ENCODE measurements at regions not wholly inside any gene's neighbourhood (a gene's known extent, or its start where the extent isn't known, plus 50 kb on each side); places are given as distances from the start of the nearest gene placed in this dataset.

DNA sequence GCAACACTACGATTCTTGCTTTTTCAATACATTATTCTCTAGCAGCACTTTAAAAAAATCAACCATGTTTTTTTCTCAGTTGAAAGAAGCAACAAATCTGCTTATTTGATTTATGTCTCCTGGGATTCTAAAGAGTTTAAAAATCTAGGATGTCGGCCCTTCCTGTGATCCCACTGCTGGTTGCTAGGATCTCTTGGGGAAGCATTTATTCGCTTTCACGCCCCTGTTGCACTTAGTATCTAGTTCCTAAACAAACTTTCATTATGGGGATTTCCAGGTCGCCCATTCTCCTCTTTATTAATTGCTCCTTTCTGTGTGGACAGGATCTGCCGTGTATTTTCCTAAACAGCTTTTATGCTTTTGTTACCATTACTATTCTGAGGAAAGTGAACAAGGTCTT is 313.5 kb downstream of the AGTPBP1 start:
- no peak for TF ChIP-seq POLR2A (IDR thresholded peaks at IDR 0.05)
- Histone ChIP-seq H3K4me3 (no peak overlapping the region), H3K9me3 (no peaks in the 10 kb centered on the region), H3K4me1 (peaks cover 0 to 7% (median 0%) of the 10 kb centered on the region in 6 donors), H3K27me3 (replicated peaks in 1 of 7) (peaks cover 0 to 26% (median 0%) of the 10 kb centered on the region in 7 donors), H3K36me3 (no peaks in the 10 kb centered on the region), H3K27ac (no peak overlapping the region)
- DNase-seq, result no peak
- intact Hi-C loops (cut with DNase I; ENCODE audit: low total_unique reads), result no loop called here
- 85 to 91% (median 87%) methylated on average over 6 of the region's 6 CpGs for WGBS, 5 donors

- Histone ChIP-seq H3K9me3 (peaks cover 0 to under 1% (median 0%) of the 10 kb centered on the region in 8 donors), H3K27ac (no peak overlapping the region), H3K4me3 (no peak overlapping the region), H3K36me3 (no peaks in the 10 kb centered on the region), H3K4me1 (peaks cover 0 to 7% (median 0%) of the 10 kb centered on the region in 6 donors), H3K27me3 (replicated peaks in 1 of 7) (peaks cover 0 to 26% (median 0%) of the 10 kb centered on the region in 7 donors)
- TF ChIP-seq POLR2A (IDR thresholded peaks at IDR 0.05), result no peak
- 82 to 92% (median 90%) methylated on average over 8 of the region's 8 CpGs for WGBS, 5 donors
- DNase-seq, result no peak
- intact Hi-C loops (cut with DNase I; ENCODE audit: low total_unique reads), result no loop called here
Measured at GRCh38 chr9:85427772-85428171, 314.0 kb downstream of the AGTPBP1 start.

- Histone ChIP-seq H3K27ac (no peak overlapping the region), H3K4me3 (no peak overlapping the region), H3K27me3 (replicated peaks in 1 of 7) (peaks cover 0 to 22% (median 0%) of the 10 kb centered on the region in 7 donors), H3K4me1 (peaks cover 0 to 7% (median 0%) of the 10 kb centered on the region in 6 donors), H3K9me3 (peaks cover 0 to 4% (median 0%) of the 10 kb centered on the region in 8 donors), H3K36me3 (no peaks in the 10 kb centered on the region)
- TF ChIP-seq POLR2A (IDR thresholded peaks at IDR 0.05) (no peak), POLR2AphosphoS5 (IDR thresholded peaks at IDR 0.05) (no peak)
- TF ChIP-seq, protein P1, sequence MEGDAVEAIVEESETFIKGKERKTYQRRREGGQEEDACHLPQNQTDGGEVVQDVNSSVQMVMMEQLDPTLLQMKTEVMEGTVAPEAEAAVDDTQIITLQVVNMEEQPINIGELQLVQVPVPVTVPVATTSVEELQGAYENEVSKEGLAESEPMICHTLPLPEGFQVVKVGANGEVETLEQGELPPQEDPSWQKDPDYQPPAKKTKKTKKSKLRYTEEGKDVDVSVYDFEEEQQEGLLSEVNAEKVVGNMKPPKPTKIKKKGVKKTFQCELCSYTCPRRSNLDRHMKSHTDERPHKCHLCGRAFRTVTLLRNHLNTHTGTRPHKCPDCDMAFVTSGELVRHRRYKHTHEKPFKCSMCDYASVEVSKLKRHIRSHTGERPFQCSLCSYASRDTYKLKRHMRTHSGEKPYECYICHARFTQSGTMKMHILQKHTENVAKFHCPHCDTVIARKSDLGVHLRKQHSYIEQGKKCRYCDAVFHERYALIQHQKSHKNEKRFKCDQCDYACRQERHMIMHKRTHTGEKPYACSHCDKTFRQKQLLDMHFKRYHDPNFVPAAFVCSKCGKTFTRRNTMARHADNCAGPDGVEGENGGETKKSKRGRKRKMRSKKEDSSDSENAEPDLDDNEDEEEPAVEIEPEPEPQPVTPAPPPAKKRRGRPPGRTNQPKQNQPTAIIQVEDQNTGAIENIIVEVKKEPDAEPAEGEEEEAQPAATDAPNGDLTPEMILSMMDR (IDR thresholded peaks at IDR 0.05 in 8 of 11, conservative IDR thresholded peaks at IDR 0.05 in 3 of 11), result peak; percentile 10 to 63 (median 47)
- no peak for DNase-seq
- intact Hi-C loops (cut with DNase I; ENCODE audit: low total_unique reads), result no loop called here
- WGBS, 5 donors, result 12 to 13% (median 13%) methylated on average over 14 to 15 of the region's 15 CpGs
Measured at GRCh38 chr9:85425153-85425611, 316.6 kb downstream of the AGTPBP1 start.

GRCh38 chr9:85423422-85423821 is 318.3 kb downstream of the AGTPBP1 start:
- TF ChIP-seq, protein P1 (IDR thresholded peaks at IDR 0.05 in 8 of 11, conservative IDR thresholded peaks at IDR 0.05 in 3 of 11), result no peak
- TF ChIP-seq POLR2AphosphoS5 (IDR thresholded peaks at IDR 0.05) (no peak), POLR2A (IDR thresholded peaks at IDR 0.05) (no peak)
- peaks cover 0 to 6% (median 0%) of the 10 kb centered on the region in 7 donors for H3K27me3 ChIP-seq (replicated peaks in 1 of 7)
- WGBS, 5 donors, result 90 to 97% (median 96%) methylated on average over 1 of the region's 1 CpG
- peaks cover 0 to 4% (median 0%) of the 10 kb centered on the region in 8 donors for H3K9me3 ChIP-seq
- H3K4me3 ChIP-seq, result no peak overlapping the region
- H3K36me3 ChIP-seq, result no peaks in the 10 kb centered on the region
- no peak overlapping the region for H3K27ac ChIP-seq
- DNase-seq, result no peak
- H3K4me1 ChIP-seq, result peaks cover 0 to 7% (median 0%) of the 10 kb centered on the region in 6 donors
- intact Hi-C loops (cut with DNase I; ENCODE audit: low total_unique reads), result no loop called here

DNA sequence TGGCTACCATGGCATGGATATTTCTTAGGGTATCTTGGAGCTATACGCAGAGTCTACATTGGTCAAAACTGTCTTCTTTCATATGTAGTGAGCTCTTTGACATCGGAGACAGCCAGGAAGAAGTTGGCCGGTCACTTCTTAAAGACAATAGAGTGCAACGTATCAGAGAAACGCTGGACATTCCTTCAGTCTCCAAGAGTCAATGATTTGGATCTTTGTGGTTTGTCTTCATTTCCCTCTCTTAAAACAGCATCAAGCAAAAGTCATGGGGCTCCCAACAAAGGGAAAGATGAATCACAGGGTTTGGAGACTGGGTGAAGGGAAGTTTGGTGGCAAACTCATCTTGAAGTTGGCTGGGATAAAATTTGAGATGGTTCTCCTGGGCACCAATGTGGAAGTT is 320.1 kb downstream of the AGTPBP1 start:
- Histone ChIP-seq H3K4me1 (peaks cover 0 to 7% (median 0%) of the 10 kb centered on the region in 6 donors), H3K36me3 (no peaks in the 10 kb centered on the region), H3K4me3 (no peak overlapping the region), H3K27ac (no peak overlapping the region), H3K9me3 (peaks cover 0 to 4% (median 0%) of the 10 kb centered on the region in 8 donors), H3K27me3 (replicated peaks in 1 of 7) (no peaks in the 10 kb centered on the region)
- no peak for DNase-seq
- WGBS, 5 donors, result 87 to 94% (median 93%) methylated on average over 5 of the region's 5 CpGs
- intact Hi-C loops (cut with DNase I; ENCODE audit: low total_unique reads), result no loop called here
- TF ChIP-seq, protein P1 (IDR thresholded peaks at IDR 0.05 in 8 of 11, conservative IDR thresholded peaks at IDR 0.05 in 3 of 11), result no peak
- no peak for TF ChIP-seq POLR2AphosphoS5 (IDR thresholded peaks at IDR 0.05)
- TF ChIP-seq POLR2A (IDR thresholded peaks at IDR 0.05), result no peak

Data from spleen (tissue), 11 donors.